ENCODE measurements at regions not wholly inside any gene's neighbourhood (a gene's known extent, or its start where the extent isn't known, plus 50 kb on each side); places are given as distances from the start of the nearest gene placed in this dataset.

GRCh38 chr3:152586974-152587373, 248.0 kb upstream of the P2RY1 start:
- Histone ChIP-seq H3K27ac (ENCODE audit: low read depth, low read length) (no peak overlapping the region), H2AFZ (ENCODE audit: low read length) (no peak overlapping the region), H3K36me3 (ENCODE audit: insufficient read depth, low read length) (no peaks in the 10 kb centered on the region), H3K79me2 (ENCODE audit: insufficient read depth, low read length) (no peaks in the 10 kb centered on the region), H3K4me2 (ENCODE audit: insufficient read depth, low read length) (no peak overlapping the region), H3K27me3 (ENCODE audit: insufficient read depth, low read length) (no peaks in the 10 kb centered on the region), H4K20me1 (ENCODE audit: insufficient read depth, low read length) (no peaks in the 10 kb centered on the region), H3K4me1 (ENCODE audit: insufficient read depth, low read length) (peaks cover 9% of the 10 kb centered on the region), H3K4me3 (ENCODE audit: insufficient read depth, low read length) (no peak overlapping the region), H3K9me3 (ENCODE audit: low read depth, low read length) (no peaks in the 10 kb centered on the region)
- no peak for DNase-seq (ENCODE audit: insufficient read length, low spot score, missing footprints)
- no peak for TF ChIP-seq CTCF (IDR thresholded peaks at IDR 0.05; ENCODE audit: extremely low read depth, low read depth, low read length)

- no peak overlapping the region for H2AFZ ChIP-seq (ENCODE audit: low read length)
- peaks cover 8% of the 10 kb centered on the region for H3K4me1 ChIP-seq (ENCODE audit: insufficient read depth, low read length)
- no peaks in the 10 kb centered on the region for H3K36me3 ChIP-seq (ENCODE audit: insufficient read depth, low read length)
- TF ChIP-seq CTCF (IDR thresholded peaks at IDR 0.05; ENCODE audit: extremely low read depth, low read depth, low read length), result no peak
- no peaks in the 10 kb centered on the region for H4K20me1 ChIP-seq (ENCODE audit: insufficient read depth, low read length)
- no peaks in the 10 kb centered on the region for H3K79me2 ChIP-seq (ENCODE audit: insufficient read depth, low read length)
- H3K27ac ChIP-seq (ENCODE audit: low read depth, low read length), result no peak overlapping the region
- H3K4me3 ChIP-seq (ENCODE audit: insufficient read depth, low read length), result no peak overlapping the region
- no peak overlapping the region for H3K4me2 ChIP-seq (ENCODE audit: insufficient read depth, low read length)
- H3K27me3 ChIP-seq (ENCODE audit: insufficient read depth, low read length), result no peaks in the 10 kb centered on the region
- no peak for DNase-seq (ENCODE audit: insufficient read length, low spot score, missing footprints)
- H3K9me3 ChIP-seq (ENCODE audit: low read depth, low read length), result no peaks in the 10 kb centered on the region
These were observed 247.1 kb upstream of the P2RY1 start for GRCh38 chr3:152587861-152588260.

GRCh38 chr3:152589644-152590043, 245.3 kb upstream of the P2RY1 start:
- no peak for TF ChIP-seq CTCF (IDR thresholded peaks at IDR 0.05; ENCODE audit: extremely low read depth, low read depth, low read length)
- Histone ChIP-seq H3K4me3 (ENCODE audit: insufficient read depth, low read length) (no peak overlapping the region), H3K27ac (ENCODE audit: low read depth, low read length) (no peak overlapping the region), H3K4me2 (ENCODE audit: insufficient read depth, low read length) (no peak overlapping the region), H3K36me3 (ENCODE audit: insufficient read depth, low read length) (no peaks in the 10 kb centered on the region), H3K4me1 (ENCODE audit: insufficient read depth, low read length) (peaks cover under 1% of the 10 kb centered on the region), H2AFZ (ENCODE audit: low read length) (no peak overlapping the region), H4K20me1 (ENCODE audit: insufficient read depth, low read length) (no peaks in the 10 kb centered on the region), H3K27me3 (ENCODE audit: insufficient read depth, low read length) (no peaks in the 10 kb centered on the region), H3K9me3 (ENCODE audit: low read depth, low read length) (no peaks in the 10 kb centered on the region), H3K79me2 (ENCODE audit: insufficient read depth, low read length) (no peaks in the 10 kb centered on the region)
- no peak for DNase-seq (ENCODE audit: insufficient read length, low spot score, missing footprints)

GRCh38 chr3:152591515-152591914, 243.4 kb upstream of the P2RY1 start:
- no peak for TF ChIP-seq CTCF (IDR thresholded peaks at IDR 0.05; ENCODE audit: extremely low read depth, low read depth, low read length)

More at GRCh38 chr3:152591515-152591914, 243.4 kb upstream of the P2RY1 start:
- H3K4me3 ChIP-seq (ENCODE audit: insufficient read depth, low read length), result no peak overlapping the region
- no peak overlapping the region for H3K27ac ChIP-seq (ENCODE audit: low read depth, low read length)
- no peak overlapping the region for H2AFZ ChIP-seq (ENCODE audit: low read length)
- H3K79me2 ChIP-seq (ENCODE audit: insufficient read depth, low read length), result no peaks in the 10 kb centered on the region
- no peaks in the 10 kb centered on the region for H3K9me3 ChIP-seq (ENCODE audit: low read depth, low read length)
- no peaks in the 10 kb centered on the region for H3K36me3 ChIP-seq (ENCODE audit: insufficient read depth, low read length)
- H3K4me2 ChIP-seq (ENCODE audit: insufficient read depth, low read length), result no peak overlapping the region
- H4K20me1 ChIP-seq (ENCODE audit: insufficient read depth, low read length), result no peaks in the 10 kb centered on the region
- DNase-seq (ENCODE audit: insufficient read length, low spot score, missing footprints), result no peak
- H3K4me1 ChIP-seq (ENCODE audit: insufficient read depth, low read length), result peaks cover 5% of the 10 kb centered on the region
- H3K27me3 ChIP-seq (ENCODE audit: insufficient read depth, low read length), result no peaks in the 10 kb centered on the region

Measured in osteoblast (primary cell).